ENCODE measurements at regions not wholly inside any gene's neighbourhood (a gene's known extent, or its start where the extent isn't known, plus 50 kb on each side); places are given as distances from the start of the nearest gene placed in this dataset.

DNA sequence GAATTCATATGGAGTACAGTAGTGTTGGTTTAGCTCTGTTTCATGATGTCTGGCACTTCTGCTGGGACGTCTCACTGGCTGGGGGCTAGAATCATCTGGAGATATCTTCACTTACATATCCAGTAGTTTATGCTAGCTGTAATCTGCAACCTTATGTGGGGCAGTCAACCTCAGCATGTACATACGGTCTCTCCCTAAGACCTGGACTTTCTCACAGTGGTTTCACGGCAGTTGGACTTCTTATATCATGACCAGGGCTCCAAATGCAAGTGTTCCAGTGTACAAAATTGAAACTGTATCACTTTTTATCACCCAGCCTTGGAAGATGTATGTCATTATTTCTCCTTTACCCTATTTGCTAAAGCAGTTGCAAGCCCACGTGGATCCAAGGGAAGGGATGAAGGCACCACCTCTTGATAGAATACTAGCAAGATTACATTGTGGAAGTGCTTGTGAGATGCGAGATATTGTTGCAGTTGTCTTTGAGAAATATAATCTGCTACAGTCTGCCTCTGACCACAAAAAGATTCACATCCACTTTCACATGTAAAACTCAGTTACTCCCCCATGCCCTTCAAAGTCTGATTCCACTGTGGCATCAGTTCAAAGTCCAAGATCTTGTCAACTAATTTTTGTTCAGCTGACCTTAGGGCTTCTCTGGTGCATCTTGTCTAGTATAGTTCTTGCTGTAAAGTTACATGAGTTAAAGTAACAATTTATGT lies 316.6 kb upstream of the NCAM1 start:
- no peak for TF ChIP-seq CTCF (IDR thresholded peaks at IDR 0.05)
- TF ChIP-seq POLR2A (IDR thresholded peaks at IDR 0.05), result no peak
